ENCODE measurements at regions not wholly inside any gene's neighbourhood (a gene's known extent, or its start where the extent isn't known, plus 50 kb on each side); places are given as distances from the start of the nearest gene placed in this dataset.

- CTCF ChIA-PET = no interaction called here
- POLR2A ChIA-PET = no interaction called here
- no peak for DNase-seq (ENCODE audit: low read depth)
These were observed 430.3 kb upstream of the GOT2 start for GRCh38 chr16:59164461-59164860.

GRCh38 chr16:59163371-59164055 is 429.4 kb upstream of the GOT2 start:
- no peak for TF ChIP-seq CTCF (IDR thresholded peaks at IDR 0.05; ENCODE audit: insufficient read depth, low read depth, low read length)
- no peaks in the 10 kb centered on the region for H3K27me3 ChIP-seq (ENCODE audit: control insufficient read depth, insufficient read depth, low read length)
- H3K4me3 ChIP-seq (ENCODE audit: low read depth, low read length) = no peak overlapping the region
- no peak for DNase-seq (ENCODE audit: low read depth)
- H3K36me3 ChIP-seq (ENCODE audit: control insufficient read depth, insufficient read depth, low read length) = no peaks in the 10 kb centered on the region
- ChIA-PET POLR2A (no interaction called here), CTCF (no interaction called here)

More at GRCh38 chr16:59164461-59164860, 430.3 kb upstream of the GOT2 start:
- TF ChIP-seq CTCF (IDR thresholded peaks at IDR 0.05; ENCODE audit: insufficient read depth, low read depth, low read length) = no peak
- no peak overlapping the region for H3K4me3 ChIP-seq (ENCODE audit: low read depth, low read length)
- no peaks in the 10 kb centered on the region for H3K36me3 ChIP-seq (ENCODE audit: control insufficient read depth, insufficient read depth, low read length)
- H3K27me3 ChIP-seq (ENCODE audit: control insufficient read depth, insufficient read depth, low read length) = no peaks in the 10 kb centered on the region

GRCh38 chr16:59161679-59162078 is 427.6 kb upstream of the GOT2 start:
- ChIA-PET POLR2A (no interaction called here), CTCF (no interaction called here)
- no peak overlapping the region for H3K4me3 ChIP-seq (ENCODE audit: low read depth, low read length)

GRCh38 chr16:59154295-59154694 is 420.2 kb upstream of the GOT2 start:
- Histone ChIP-seq H3K4me3 (ENCODE audit: low read depth, low read length) (no peak overlapping the region), H3K36me3 (ENCODE audit: control insufficient read depth, insufficient read depth, low read length) (no peaks in the 10 kb centered on the region), H3K27me3 (ENCODE audit: control insufficient read depth, insufficient read depth, low read length) (no peaks in the 10 kb centered on the region)
- ChIA-PET POLR2A (no interaction called here), CTCF (no interaction called here)
- DNase-seq (ENCODE audit: low read depth) = no peak
- TF ChIP-seq CTCF (IDR thresholded peaks at IDR 0.05; ENCODE audit: insufficient read depth, low read depth, low read length) = no peak

More at GRCh38 chr16:59161679-59162078, 427.6 kb upstream of the GOT2 start:
- Histone ChIP-seq H3K36me3 (ENCODE audit: control insufficient read depth, insufficient read depth, low read length) (no peaks in the 10 kb centered on the region), H3K27me3 (ENCODE audit: control insufficient read depth, insufficient read depth, low read length) (no peaks in the 10 kb centered on the region)
- no peak for DNase-seq (ENCODE audit: low read depth)
- no peak for TF ChIP-seq CTCF (IDR thresholded peaks at IDR 0.05; ENCODE audit: insufficient read depth, low read depth, low read length)

- ChIA-PET POLR2A (no interaction called here), CTCF (interaction anchor here (0.6 to 1.2 kb wide), 2 partner anchors 12 to 51 kb away, joined by 3 read pairs; no protein-coding TSS in a partner anchor)
- H3K4me3 ChIP-seq (ENCODE audit: low read depth, low read length) = no peak overlapping the region
- no peaks in the 10 kb centered on the region for H3K27me3 ChIP-seq (ENCODE audit: control insufficient read depth, insufficient read depth, low read length)
- no peak for TF ChIP-seq CTCF (IDR thresholded peaks at IDR 0.05; ENCODE audit: insufficient read depth, low read depth, low read length)
- no peaks in the 10 kb centered on the region for H3K36me3 ChIP-seq (ENCODE audit: control insufficient read depth, insufficient read depth, low read length)
- no peak for DNase-seq (ENCODE audit: low read depth)
These were observed 414.6 kb upstream of the GOT2 start for GRCh38 chr16:59148769-59149155.

Data from BJ (cell line).